ENCODE measurements at regions not wholly inside any gene's neighbourhood (a gene's known extent, or its start where the extent isn't known, plus 50 kb on each side); places are given as distances from the start of the nearest gene placed in this dataset.

GRCh38 chr1:56417646-56418045, 161.7 kb downstream of the PLPP3 start:
- no peak overlapping the region for H3K27ac ChIP-seq (ENCODE audit: low read length)
- peak; percentile 27 for DNase-seq
- 54% methylated on average over 4 of the region's 4 CpGs for WGBS (ENCODE audit: insufficient coverage)

GRCh38 chr1:56416495-56416894, 162.9 kb downstream of the PLPP3 start:
- 65% methylated on average over 2 of the region's 2 CpGs for WGBS (ENCODE audit: insufficient coverage)
- Histone ChIP-seq H3K9me3 (replicated peaks; ENCODE audit: control insufficient read depth, low read depth, low read length) (no peaks in the 10 kb centered on the region), H3K27ac (ENCODE audit: low read length) (no peak overlapping the region), H3K4me3 (ENCODE audit: low read length) (no peak overlapping the region), H3K27me3 (ENCODE audit: control insufficient read depth, insufficient read depth, low read length) (peaks cover 3% of the 10 kb centered on the region), H3K36me3 (ENCODE audit: control insufficient read depth, insufficient read depth, low read length) (no peaks in the 10 kb centered on the region), H3K4me1 (ENCODE audit: control insufficient read depth, insufficient read depth, low read length) (no peaks in the 10 kb centered on the region)
- DNase-seq = no peak

More at GRCh38 chr1:56417646-56418045, 161.7 kb downstream of the PLPP3 start:
- no peaks in the 10 kb centered on the region for H3K4me1 ChIP-seq (ENCODE audit: control insufficient read depth, insufficient read depth, low read length)
- H3K27me3 ChIP-seq (ENCODE audit: control insufficient read depth, insufficient read depth, low read length) = peaks cover 3% of the 10 kb centered on the region
- H3K36me3 ChIP-seq (ENCODE audit: control insufficient read depth, insufficient read depth, low read length) = no peaks in the 10 kb centered on the region
- H3K9me3 ChIP-seq (replicated peaks; ENCODE audit: control insufficient read depth, low read depth, low read length) = no peaks in the 10 kb centered on the region
- H3K4me3 ChIP-seq (ENCODE audit: low read length) = no peak overlapping the region

- no peaks in the 10 kb centered on the region for H3K4me1 ChIP-seq (ENCODE audit: control insufficient read depth, insufficient read depth, low read length)
- no CpG with 5 or more reads among the region's 4 CpGs for WGBS (ENCODE audit: insufficient coverage)
- no peaks in the 10 kb centered on the region for H3K9me3 ChIP-seq (replicated peaks; ENCODE audit: control insufficient read depth, low read depth, low read length)
- H3K4me3 ChIP-seq (ENCODE audit: low read length) = no peak overlapping the region
- no peak for DNase-seq
- peaks cover 3% of the 10 kb centered on the region for H3K27me3 ChIP-seq (ENCODE audit: control insufficient read depth, insufficient read depth, low read length)
- H3K36me3 ChIP-seq (ENCODE audit: control insufficient read depth, insufficient read depth, low read length) = no peaks in the 10 kb centered on the region
- no peak overlapping the region for H3K27ac ChIP-seq (ENCODE audit: low read length)
Measured at GRCh38 chr1:56415720-56416119, 163.6 kb downstream of the PLPP3 start.

- Histone ChIP-seq H3K36me3 (ENCODE audit: control insufficient read depth, insufficient read depth, low read length) (no peaks in the 10 kb centered on the region), H3K4me3 (ENCODE audit: low read length) (no peak overlapping the region), H3K4me1 (ENCODE audit: control insufficient read depth, insufficient read depth, low read length) (no peaks in the 10 kb centered on the region), H3K9me3 (replicated peaks; ENCODE audit: control insufficient read depth, low read depth, low read length) (no peaks in the 10 kb centered on the region), H3K27ac (ENCODE audit: low read length) (no peak overlapping the region), H3K27me3 (ENCODE audit: control insufficient read depth, insufficient read depth, low read length) (peaks cover 3% of the 10 kb centered on the region)
- 68% methylated on average over 3 of the region's 3 CpGs for WGBS (ENCODE audit: insufficient coverage)
- DNase-seq = no peak
Measured at GRCh38 chr1:56415258-56415657, 164.1 kb downstream of the PLPP3 start.

- no peaks in the 10 kb centered on the region for H3K9me3 ChIP-seq (replicated peaks; ENCODE audit: control insufficient read depth, low read depth, low read length)
- 72% methylated on average over 7 of the region's 9 CpGs for WGBS (ENCODE audit: insufficient coverage)
- H3K36me3 ChIP-seq (ENCODE audit: control insufficient read depth, insufficient read depth, low read length) = no peaks in the 10 kb centered on the region
Measured at GRCh38 chr1:56414728-56415224, 164.6 kb downstream of the PLPP3 start.

GRCh38 chr1:56413671-56414199, 165.6 kb downstream of the PLPP3 start:
- peaks cover 3% of the 10 kb centered on the region for H3K27me3 ChIP-seq (ENCODE audit: control insufficient read depth, insufficient read depth, low read length)
- no peak for DNase-seq
- H3K27ac ChIP-seq (ENCODE audit: low read length) = no peak overlapping the region
- no peaks in the 10 kb centered on the region for H3K36me3 ChIP-seq (ENCODE audit: control insufficient read depth, insufficient read depth, low read length)
- H3K4me3 ChIP-seq (ENCODE audit: low read length) = no peak overlapping the region
- no peaks in the 10 kb centered on the region for H3K4me1 ChIP-seq (ENCODE audit: control insufficient read depth, insufficient read depth, low read length)
- WGBS (ENCODE audit: insufficient coverage) = 58% methylated on average over 7 of the region's 7 CpGs
- no peaks in the 10 kb centered on the region for H3K9me3 ChIP-seq (replicated peaks; ENCODE audit: control insufficient read depth, low read depth, low read length)

More at GRCh38 chr1:56414728-56415224, 164.6 kb downstream of the PLPP3 start:
- DNase-seq = no peak
- Histone ChIP-seq H3K27me3 (ENCODE audit: control insufficient read depth, insufficient read depth, low read length) (peaks cover 3% of the 10 kb centered on the region), H3K4me1 (ENCODE audit: control insufficient read depth, insufficient read depth, low read length) (no peaks in the 10 kb centered on the region), H3K4me3 (ENCODE audit: low read length) (no peak overlapping the region), H3K27ac (ENCODE audit: low read length) (no peak overlapping the region)

- H3K27ac ChIP-seq (ENCODE audit: low read length) = no peak overlapping the region
- H3K27me3 ChIP-seq (ENCODE audit: control insufficient read depth, insufficient read depth, low read length) = peaks cover 3% of the 10 kb centered on the region
- no peaks in the 10 kb centered on the region for H3K4me1 ChIP-seq (ENCODE audit: control insufficient read depth, insufficient read depth, low read length)
- H3K9me3 ChIP-seq (replicated peaks; ENCODE audit: control insufficient read depth, low read depth, low read length) = no peaks in the 10 kb centered on the region
- WGBS (ENCODE audit: insufficient coverage) = 78% methylated on average over 12 of the region's 13 CpGs
- no peaks in the 10 kb centered on the region for H3K36me3 ChIP-seq (ENCODE audit: control insufficient read depth, insufficient read depth, low read length)
- H3K4me3 ChIP-seq (ENCODE audit: low read length) = no peak overlapping the region
- DNase-seq = no peak
Measured at GRCh38 chr1:56411484-56412180, 167.7 kb downstream of the PLPP3 start.

- Histone ChIP-seq H3K27me3 (ENCODE audit: control insufficient read depth, insufficient read depth, low read length) (peaks cover 3% of the 10 kb centered on the region), H3K4me1 (ENCODE audit: control insufficient read depth, insufficient read depth, low read length) (no peaks in the 10 kb centered on the region), H3K27ac (ENCODE audit: low read length) (no peak overlapping the region), H3K9me3 (replicated peaks; ENCODE audit: control insufficient read depth, low read depth, low read length) (no peaks in the 10 kb centered on the region), H3K36me3 (ENCODE audit: control insufficient read depth, insufficient read depth, low read length) (no peaks in the 10 kb centered on the region), H3K4me3 (ENCODE audit: low read length) (no peak overlapping the region)
- no peak for DNase-seq
- WGBS (ENCODE audit: insufficient coverage) = 95% methylated on average over 2 of the region's 2 CpGs
Measured at GRCh38 chr1:56411021-56411420, 168.3 kb downstream of the PLPP3 start.

GRCh38 chr1:56410405-56410804, 169.0 kb downstream of the PLPP3 start:
- H3K4me3 ChIP-seq (ENCODE audit: low read length) = no peak overlapping the region
- no peaks in the 10 kb centered on the region for H3K4me1 ChIP-seq (ENCODE audit: control insufficient read depth, insufficient read depth, low read length)
- no peaks in the 10 kb centered on the region for H3K36me3 ChIP-seq (ENCODE audit: control insufficient read depth, insufficient read depth, low read length)
- H3K27ac ChIP-seq (ENCODE audit: low read length) = no peak overlapping the region
- H3K9me3 ChIP-seq (replicated peaks; ENCODE audit: control insufficient read depth, low read depth, low read length) = no peaks in the 10 kb centered on the region
- DNase-seq = no peak
- WGBS (ENCODE audit: insufficient coverage) = 100% methylated on average over 1 of the region's 3 CpGs
- peaks cover under 1% of the 10 kb centered on the region for H3K27me3 ChIP-seq (ENCODE audit: control insufficient read depth, insufficient read depth, low read length)

- H3K4me1 ChIP-seq (ENCODE audit: control insufficient read depth, insufficient read depth, low read length) = peaks cover 7% of the 10 kb centered on the region
- WGBS (ENCODE audit: insufficient coverage) = 87% methylated on average over 6 of the region's 8 CpGs
- no peaks in the 10 kb centered on the region for H3K9me3 ChIP-seq (replicated peaks; ENCODE audit: control insufficient read depth, low read depth, low read length)
- no peak for DNase-seq
- no peak overlapping the region for H3K4me3 ChIP-seq (ENCODE audit: low read length)
- no peak overlapping the region for H3K27ac ChIP-seq (ENCODE audit: low read length)
- no peaks in the 10 kb centered on the region for H3K36me3 ChIP-seq (ENCODE audit: control insufficient read depth, insufficient read depth, low read length)
- H3K27me3 ChIP-seq (ENCODE audit: control insufficient read depth, insufficient read depth, low read length) = no peaks in the 10 kb centered on the region
Measured at GRCh38 chr1:56409112-56409691, 170.2 kb downstream of the PLPP3 start.
